Osteoblast (primary cell): ENCODE measurements at regions not wholly inside any gene's neighbourhood (a gene's known extent, or its start where the extent isn't known, plus 50 kb on each side); places are given as distances from the start of the nearest gene placed in this dataset.

Experiments
- DNase-seq: peaks from one replicate; pipeline ENCODE4 v3.0.0; 2011; ENCODE audit warnings: low spot score, mixed read lengths; ENCODE audit not compliant: insufficient read length; ENCODE audit errors: missing footprints
- H2AFZ ChIP-seq: 2 replicates; pipeline ENCODE4 v1.6.0; 2011; ENCODE audit warnings: mild to moderate bottlenecking, low read length
- H3K27ac ChIP-seq: 2 replicates; pipeline ENCODE4 v1.5.1; 2011; ENCODE audit warnings: mild to moderate bottlenecking, low read depth, low read length, moderate library complexity
- H3K27me3 ChIP-seq: 2 replicates; pipeline ENCODE4 v1.6.0; 2012; ENCODE audit warnings: mild to moderate bottlenecking, control low read depth, inconsistent platforms, low read length, moderate library complexity; ENCODE audit not compliant: insufficient read depth
- H3K36me3 ChIP-seq: 2 replicates; pipeline ENCODE4 v1.5.1; 2011; ENCODE audit warnings: mild to moderate bottlenecking, low read length, control low read depth, moderate library complexity; ENCODE audit not compliant: insufficient read depth
- H3K4me1 ChIP-seq: 2 replicates; pipeline ENCODE4 v1.5.1; 2011; ENCODE audit warnings: mild to moderate bottlenecking, low read length, control low read depth, moderate library complexity; ENCODE audit not compliant: insufficient read depth
- H3K4me2 ChIP-seq: 2 replicates; pipeline ENCODE4 v1.6.0; 2011; ENCODE audit warnings: mild to moderate bottlenecking, low read length; ENCODE audit not compliant: insufficient read depth
- H3K4me3 ChIP-seq: fragments of 200-600 bp; sonication (generic); 3 replicates; pipeline ENCODE4 v1.5.1; 2012; ENCODE audit warnings: mild to moderate bottlenecking, low read length, inconsistent platforms; ENCODE audit not compliant: insufficient read depth
- H3K79me2 ChIP-seq: 2 replicates; pipeline ENCODE4 v1.6.0; 2012; ENCODE audit warnings: mild to moderate bottlenecking, low read length, control low read depth, inconsistent platforms; ENCODE audit not compliant: insufficient read depth
- H3K9me3 ChIP-seq: 2 replicates; pipeline ENCODE4 v1.5.1; 2011; ENCODE audit warnings: low read depth, low read length, control low read depth
- H4K20me1 ChIP-seq: 2 replicates; pipeline ENCODE4 v1.6.0; 2012; ENCODE audit warnings: mild to moderate bottlenecking, low read length, control low read depth; ENCODE audit not compliant: insufficient read depth
- TF ChIP-seq, protein P1 (sequence below): IDR thresholded peaks from 2 replicates; pipeline ENCODE4 v1.5.1; 2011; ENCODE audit warnings: mild to moderate bottlenecking, low read depth, low read length, moderate library complexity; ENCODE audit errors: extremely low read depth

GRCh38 chr18:72161691-72162090, 382.5 kb downstream of the CBLN2 start:
- no peak for DNase-seq
- no peak overlapping the region for H3K4me3 ChIP-seq
- H3K36me3 ChIP-seq = no peaks in the 10 kb centered on the region
- H3K79me2 ChIP-seq = no peaks in the 10 kb centered on the region
- H3K4me1 ChIP-seq = no peaks in the 10 kb centered on the region
- no peak overlapping the region for H3K27ac ChIP-seq
- no peak overlapping the region for H3K4me2 ChIP-seq
- H3K27me3 ChIP-seq = no peaks in the 10 kb centered on the region
- H2AFZ ChIP-seq = no peak overlapping the region
- H4K20me1 ChIP-seq = no peaks in the 10 kb centered on the region
- H3K9me3 ChIP-seq = peaks cover 2% of the 10 kb centered on the region
- TF ChIP-seq, protein P1, sequence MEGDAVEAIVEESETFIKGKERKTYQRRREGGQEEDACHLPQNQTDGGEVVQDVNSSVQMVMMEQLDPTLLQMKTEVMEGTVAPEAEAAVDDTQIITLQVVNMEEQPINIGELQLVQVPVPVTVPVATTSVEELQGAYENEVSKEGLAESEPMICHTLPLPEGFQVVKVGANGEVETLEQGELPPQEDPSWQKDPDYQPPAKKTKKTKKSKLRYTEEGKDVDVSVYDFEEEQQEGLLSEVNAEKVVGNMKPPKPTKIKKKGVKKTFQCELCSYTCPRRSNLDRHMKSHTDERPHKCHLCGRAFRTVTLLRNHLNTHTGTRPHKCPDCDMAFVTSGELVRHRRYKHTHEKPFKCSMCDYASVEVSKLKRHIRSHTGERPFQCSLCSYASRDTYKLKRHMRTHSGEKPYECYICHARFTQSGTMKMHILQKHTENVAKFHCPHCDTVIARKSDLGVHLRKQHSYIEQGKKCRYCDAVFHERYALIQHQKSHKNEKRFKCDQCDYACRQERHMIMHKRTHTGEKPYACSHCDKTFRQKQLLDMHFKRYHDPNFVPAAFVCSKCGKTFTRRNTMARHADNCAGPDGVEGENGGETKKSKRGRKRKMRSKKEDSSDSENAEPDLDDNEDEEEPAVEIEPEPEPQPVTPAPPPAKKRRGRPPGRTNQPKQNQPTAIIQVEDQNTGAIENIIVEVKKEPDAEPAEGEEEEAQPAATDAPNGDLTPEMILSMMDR = no peak

DNA sequence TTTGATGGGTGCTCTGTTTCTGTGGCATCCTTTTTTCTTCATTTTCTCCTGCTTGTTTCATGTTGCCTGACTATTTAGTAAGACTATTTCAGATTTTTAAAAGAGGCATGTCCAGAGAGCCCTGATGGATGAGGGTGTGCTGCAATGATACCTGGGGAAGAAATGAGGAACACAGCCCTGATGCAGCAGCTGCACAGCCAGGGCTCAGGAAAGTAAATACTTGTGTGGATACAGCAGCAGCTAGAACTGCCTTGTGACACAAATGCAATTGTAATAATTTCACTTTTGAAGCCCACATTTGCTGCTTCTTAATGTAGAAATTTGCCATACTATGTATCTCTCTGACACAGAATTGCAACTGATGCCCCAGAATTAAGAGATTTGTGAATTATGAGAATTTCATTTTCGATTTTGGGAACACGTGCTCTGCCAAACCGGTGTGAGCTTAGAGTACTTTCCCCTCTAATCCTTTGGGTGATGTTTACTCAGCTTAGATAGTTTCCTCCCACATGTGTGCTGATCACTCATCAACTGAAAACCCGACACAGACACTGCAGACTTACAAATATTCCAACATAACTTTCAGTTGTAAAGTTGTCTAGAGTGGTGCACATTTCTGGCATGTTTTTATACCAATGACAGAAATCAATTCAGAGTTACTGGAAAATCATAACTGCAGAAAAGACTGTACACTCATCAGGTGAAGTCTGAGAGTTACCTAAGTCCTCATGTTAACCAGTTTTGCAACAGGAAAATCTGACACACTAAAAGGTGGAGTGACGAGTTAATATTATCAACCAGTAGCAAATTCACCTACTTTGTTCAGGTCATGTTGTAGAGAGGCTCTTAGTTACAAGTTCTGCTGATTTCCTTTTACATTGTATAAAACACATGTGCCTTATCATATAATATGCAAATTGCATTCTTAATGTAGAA, 383.4 kb downstream of the CBLN2 start:
- no peaks in the 10 kb centered on the region for H4K20me1 ChIP-seq
- no peak overlapping the region for H3K4me2 ChIP-seq
- H2AFZ ChIP-seq = no peak overlapping the region
- H3K4me3 ChIP-seq = no peak overlapping the region
- peaks cover 2% of the 10 kb centered on the region for H3K9me3 ChIP-seq
- H3K79me2 ChIP-seq = no peaks in the 10 kb centered on the region
- no peaks in the 10 kb centered on the region for H3K36me3 ChIP-seq
- H3K4me1 ChIP-seq = no peaks in the 10 kb centered on the region
- DNase-seq = no peak
- TF ChIP-seq, protein P1 = no peak
- no peaks in the 10 kb centered on the region for H3K27me3 ChIP-seq
- no peak overlapping the region for H3K27ac ChIP-seq

DNA sequence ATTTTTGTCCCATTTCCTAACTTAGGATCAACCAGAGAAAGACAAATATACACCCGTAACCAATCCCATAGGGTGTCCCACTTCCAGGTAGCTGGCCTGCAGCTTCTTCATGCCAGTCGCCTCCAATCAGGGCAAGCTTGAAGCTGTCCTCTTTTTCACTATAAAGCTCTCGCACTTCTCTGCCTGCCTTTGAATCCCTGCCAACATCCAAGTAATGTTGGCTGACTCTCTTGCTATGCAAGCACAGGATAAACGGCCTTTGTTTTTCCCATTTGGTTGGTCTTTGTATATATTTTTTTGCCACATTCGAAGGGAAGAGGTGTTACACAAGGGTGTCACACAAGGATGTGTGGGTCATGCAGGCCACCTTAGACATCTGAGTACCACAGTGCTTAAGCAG, 388.8 kb downstream of the CBLN2 start:
- DNase-seq = no peak
- Histone ChIP-seq H4K20me1 (no peaks in the 10 kb centered on the region), H3K4me3 (no peak overlapping the region), H3K27me3 (no peaks in the 10 kb centered on the region), H3K79me2 (no peaks in the 10 kb centered on the region), H3K4me1 (no peaks in the 10 kb centered on the region), H3K9me3 (peaks cover 2% of the 10 kb centered on the region), H3K27ac (no peak overlapping the region), H3K36me3 (no peaks in the 10 kb centered on the region), H2AFZ (no peak overlapping the region), H3K4me2 (no peak overlapping the region)
- TF ChIP-seq, protein P1 = no peak

GRCh38 chr18:72154926-72155325, 389.2 kb downstream of the CBLN2 start:
- Histone ChIP-seq H3K4me2 (no peak overlapping the region), H4K20me1 (no peaks in the 10 kb centered on the region), H3K36me3 (no peaks in the 10 kb centered on the region), H3K27me3 (no peaks in the 10 kb centered on the region), H3K4me1 (no peaks in the 10 kb centered on the region), H3K4me3 (no peak overlapping the region), H3K79me2 (no peaks in the 10 kb centered on the region), H2AFZ (no peak overlapping the region), H3K9me3 (peaks cover 2% of the 10 kb centered on the region), H3K27ac (no peak overlapping the region)
- TF ChIP-seq, protein P1 = no peak
- DNase-seq = no peak
